Upper lobe of left lung (tissue), 4 donors: ENCODE measurements at regions not wholly inside any gene's neighbourhood (a gene's known extent, or its start where the extent isn't known, plus 50 kb on each side); places are given as distances from the start of the nearest gene placed in this dataset.

ENCODE experiments used
- CTCF ChIP-seq, 6 experiments: fragments of 450-650 bp in 4 of 6; fragments of 200-600 bp in 2 of 6; sonication (generic) in 2 of 6; IDR thresholded peaks; one replicate each; pipeline ENCODE4 v1.5.1; 2016 to 2019; ENCODE audit warnings: antibody characterized with exemption in 6 of 6
- POLR2A ChIP-seq, 4 donors: fragments of 450-650 bp; IDR thresholded peaks; one replicate each; pipeline ENCODE4 v1.5.1; 2016 to 2017; ENCODE audit warnings: antibody characterized with exemption in 4 of 4, mild to moderate bottlenecking in 2 of 4

- TF ChIP-seq POLR2A (IDR thresholded peaks at IDR 0.05) (no peak), CTCF (IDR thresholded peaks at IDR 0.05) (no peak)
These were observed 394.3 kb upstream of the PODXL start for GRCh38 chr7:131950758-131951157.
